ENCODE measurements at regions not wholly inside any gene's neighbourhood (a gene's known extent, or its start where the extent isn't known, plus 50 kb on each side); places are given as distances from the start of the nearest gene placed in this dataset.

- DNase-seq (ENCODE audit: insufficient read length, low spot score): no peak
- TF ChIP-seq CTCF (IDR thresholded peaks at IDR 0.05; ENCODE audit: insufficient read depth, missing control alignments): no peak
- FAIRE-seq: no peak
Observed at GRCh38 chr2:212945526-212945925, 205.9 kb downstream of the IKZF2 start.

DNA sequence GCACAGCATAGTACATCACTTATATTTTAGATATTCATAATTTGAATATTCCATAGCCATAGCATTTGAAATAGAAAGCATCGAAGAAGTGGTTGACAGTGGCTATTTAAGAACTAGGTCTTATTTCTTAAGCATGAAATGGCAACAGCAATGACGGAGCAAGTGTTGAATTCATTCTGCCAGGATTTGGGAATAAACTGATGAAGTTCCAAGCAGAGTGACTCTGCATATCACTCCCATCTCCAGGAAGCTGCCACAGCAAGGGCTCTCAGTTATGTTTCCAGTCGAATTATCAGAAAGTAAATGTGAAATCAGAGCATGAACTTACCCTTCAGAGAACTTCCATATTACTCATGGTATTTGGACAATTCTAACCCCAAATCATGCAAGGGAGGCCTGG lies 208.1 kb downstream of the IKZF2 start:
- no peak for FAIRE-seq
- TF ChIP-seq CTCF (IDR thresholded peaks at IDR 0.05; ENCODE audit: insufficient read depth, missing control alignments): no peak
- no peak for DNase-seq (ENCODE audit: insufficient read length, low spot score)

- TF ChIP-seq CTCF (IDR thresholded peaks at IDR 0.05; ENCODE audit: insufficient read depth, missing control alignments): no peak
- DNase-seq (ENCODE audit: insufficient read length, low spot score): no peak
- no peak for FAIRE-seq
Observed at GRCh38 chr2:212941361-212941760, 210.1 kb downstream of the IKZF2 start.

- TF ChIP-seq CTCF (IDR thresholded peaks at IDR 0.05; ENCODE audit: insufficient read depth, missing control alignments): no peak
- FAIRE-seq: no peak
- DNase-seq (ENCODE audit: insufficient read length, low spot score): no peak
Observed at GRCh38 chr2:212940816-212941215, 210.6 kb downstream of the IKZF2 start.

DNA sequence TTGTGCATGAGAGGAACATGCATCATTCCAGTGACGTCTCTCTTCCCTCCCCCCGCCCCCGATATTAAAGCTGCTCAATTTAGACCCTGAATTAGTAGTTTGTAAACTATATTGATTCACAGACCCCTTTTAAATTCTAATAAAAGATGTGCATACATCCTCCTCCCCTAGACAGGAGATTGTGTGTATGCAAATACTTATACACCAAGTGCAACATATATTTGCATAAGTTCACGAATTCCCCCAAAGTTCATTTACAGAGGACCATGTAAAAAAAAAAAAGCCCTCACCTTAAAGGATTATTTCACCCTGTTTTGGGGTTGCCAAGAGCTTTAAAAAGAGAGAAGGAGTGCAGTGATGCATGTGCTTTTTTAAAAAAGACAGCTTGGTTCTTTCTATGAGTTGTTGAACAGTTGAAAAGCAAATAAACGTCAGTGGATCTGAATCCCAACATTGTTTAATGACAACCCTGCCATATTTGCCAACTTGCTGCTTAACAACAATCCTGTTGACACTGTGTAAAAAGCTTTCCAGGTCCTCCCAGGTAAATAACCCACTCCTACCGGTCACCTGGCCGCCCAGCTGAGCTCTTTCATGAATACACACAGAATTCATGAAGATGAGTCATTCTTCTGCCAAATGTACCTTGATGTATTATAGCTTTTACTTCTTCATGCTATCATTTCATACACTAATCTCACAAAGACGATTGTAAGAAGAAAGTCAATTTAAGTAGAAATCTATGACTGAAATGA lies 211.5 kb downstream of the IKZF2 start:
- TF ChIP-seq CTCF (IDR thresholded peaks at IDR 0.05; ENCODE audit: insufficient read depth, missing control alignments): no peak
- FAIRE-seq: no peak

GRCh38 chr2:212938144-212938793 lies 213.1 kb downstream of the IKZF2 start:
- DNase-seq (ENCODE audit: insufficient read length, low spot score): no peak
- no peak for TF ChIP-seq CTCF (IDR thresholded peaks at IDR 0.05; ENCODE audit: insufficient read depth, missing control alignments)
- FAIRE-seq: no peak

More for the DNA sequence above, 211.5 kb downstream of the IKZF2 start:
- DNase-seq (ENCODE audit: insufficient read length, low spot score): no peak

DNA sequence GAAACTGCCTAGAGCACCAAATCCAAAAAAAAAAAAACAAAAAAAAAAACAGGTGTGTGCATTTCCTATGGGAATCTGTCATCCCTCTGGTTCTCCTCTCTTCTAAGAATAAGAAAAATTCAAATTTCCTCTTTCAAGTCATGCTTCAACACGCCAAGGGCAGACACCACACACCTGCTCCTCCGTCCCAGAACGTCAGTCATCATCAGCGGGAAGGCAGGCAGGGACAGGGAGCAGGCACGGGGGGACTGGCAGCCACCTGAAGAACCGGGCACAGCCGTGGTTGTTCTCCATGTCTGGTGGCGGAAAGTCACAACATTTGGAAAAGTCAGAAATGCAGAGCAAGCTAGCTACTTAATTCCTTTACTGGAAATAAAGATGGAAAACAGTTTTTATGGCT lies 214.8 kb downstream of the IKZF2 start:
- TF ChIP-seq CTCF (IDR thresholded peaks at IDR 0.05; ENCODE audit: insufficient read depth, missing control alignments): no peak
- FAIRE-seq (no peak), DNase-seq (ENCODE audit: insufficient read length, low spot score) (no peak)

All from D721Med (cell line).